Activated effector memory CD4-positive, alpha-beta T cell treated with Interleukin-2 at 50 U/mL for 16 hours (primary cell): ENCODE measurements at regions not wholly inside any gene's neighbourhood (a gene's known extent, or its start where the extent isn't known, plus 50 kb on each side); places are given as distances from the start of the nearest gene placed in this dataset.
"Not testable (repeated sequence)": the region's sequence is repeated elsewhere in the genome, so short reads cannot be mapped to it uniquely, and the experiment has no call there.

Source experiments
- DNase-seq: peaks from one replicate; pipeline ENCODE4 v3.0.0-alpha.2; 2020

DNA sequence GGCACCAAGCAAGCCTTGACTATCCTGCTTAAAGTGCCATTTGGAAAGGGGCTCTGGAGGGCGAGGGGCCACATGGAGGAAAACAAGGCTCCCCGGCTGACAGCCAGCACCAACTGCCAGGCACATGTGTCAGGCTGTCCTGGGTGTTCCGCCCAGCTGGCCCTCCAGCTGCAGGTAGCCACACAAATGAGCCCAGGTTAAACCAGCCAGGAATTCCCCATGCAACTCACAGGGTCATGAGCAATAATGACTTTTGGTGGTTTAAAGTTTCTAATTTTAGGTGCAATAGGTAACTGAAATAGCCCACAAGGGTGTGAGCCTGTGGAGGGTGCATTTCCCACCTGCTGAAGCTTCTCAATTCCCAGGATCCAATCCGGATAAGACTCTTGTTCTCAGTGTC, 58.9 kb upstream of the EEF2KMT start:
- DNase-seq, result not testable (repeated sequence)

GRCh38 chr16:5154006-5154405, 56.4 kb upstream of the EEF2KMT start:
- DNase-seq, result not testable (repeated sequence)

- DNase-seq, result not testable (repeated sequence)
These were observed 53.8 kb upstream of the EEF2KMT start for GRCh38 chr16:5151409-5151808.
